BLaER1 treated with 17β-estradiol and CSF1 and Interleukin-3, amounts not matched to agents 10 nM and 100 nM (cell line): ENCODE measurements at regions not wholly inside any gene's neighbourhood (a gene's known extent, or its start where the extent isn't known, plus 50 kb on each side); places are given as distances from the start of the nearest gene placed in this dataset.
A peak's percentile ranks its signal among the peaks of the same experiment; 100 is the strongest.

ENCODE experiments used
- H3K27ac ChIP-seq, 11 experiments: shearing (Covaris generic); formaldehyde crosslinking; 2 replicates each; pipeline ENCODE4 v1.8.1; 2022
- H3K27me3 ChIP-seq, 11 experiments: shearing (Covaris generic); formaldehyde crosslinking; 2 replicates each; pipeline ENCODE4 v1.8.1; 2022
- H3K36me3 ChIP-seq, 11 experiments: shearing (Covaris generic); formaldehyde crosslinking; 2 replicates each; pipeline ENCODE4 v1.8.1; 2022
- H3K4me1 ChIP-seq, 10 experiments: shearing (Covaris generic); formaldehyde crosslinking; 2 replicates each; pipeline ENCODE4 v1.8.1; 2022
- H3K4me2 ChIP-seq, 11 experiments: shearing (Covaris generic); formaldehyde crosslinking; 2 replicates each; pipeline ENCODE4 v1.8.1; 2022
- H3K4me3 ChIP-seq, 10 experiments: shearing (Covaris generic); formaldehyde crosslinking; 2 replicates each; pipeline ENCODE4 v1.8.1; 2022
- H3K9ac ChIP-seq, 11 experiments: shearing (Covaris generic); formaldehyde crosslinking; 2 replicates each; pipeline ENCODE4 v1.8.1; 2022
- H3K9me3 ChIP-seq, 11 experiments: shearing (Covaris generic); formaldehyde crosslinking; replicated peaks in 1 of 11; 2 replicates each; pipeline ENCODE4 v1.8.1; 2022
- H4K20me1 ChIP-seq, 11 experiments: shearing (Covaris generic); formaldehyde crosslinking; 2 replicates each; pipeline ENCODE4 v1.8.1; 2022
- Cebpa-rat ChIP-seq, 11 experiments: shearing (Covaris generic); IDR thresholded peaks; 2 replicates each; pipeline ENCODE4 v1.8.1; 2022

- no peak for TF ChIP-seq Cebpa-rat (IDR thresholded peaks at IDR 0.05)
- H4K20me1 ChIP-seq, result no peaks in the 10 kb centered on the region
- no peak overlapping the region for H3K4me3 ChIP-seq
- H3K4me1 ChIP-seq, result peaks cover 0 to 17% (median 12%) of the 10 kb centered on the region in 10 experiments; a peak in 16 of 20 replicates
- no peak overlapping the region for H3K4me2 ChIP-seq
- no peak overlapping the region for H3K9ac ChIP-seq
- H3K36me3 ChIP-seq, result no peaks in the 10 kb centered on the region
- no peaks in the 10 kb centered on the region for H3K27me3 ChIP-seq
- H3K27ac ChIP-seq, result no peak overlapping the region
- 0 out of 22 replicates have a peak, but pooled peaks cover 0 to 3% (median 0%) of the 10 kb centered on the region in 11 experiments for H3K9me3 ChIP-seq
Measured at GRCh38 chr4:128661479-128661878, 148.0 kb upstream of the JADE1 start.

DNA sequence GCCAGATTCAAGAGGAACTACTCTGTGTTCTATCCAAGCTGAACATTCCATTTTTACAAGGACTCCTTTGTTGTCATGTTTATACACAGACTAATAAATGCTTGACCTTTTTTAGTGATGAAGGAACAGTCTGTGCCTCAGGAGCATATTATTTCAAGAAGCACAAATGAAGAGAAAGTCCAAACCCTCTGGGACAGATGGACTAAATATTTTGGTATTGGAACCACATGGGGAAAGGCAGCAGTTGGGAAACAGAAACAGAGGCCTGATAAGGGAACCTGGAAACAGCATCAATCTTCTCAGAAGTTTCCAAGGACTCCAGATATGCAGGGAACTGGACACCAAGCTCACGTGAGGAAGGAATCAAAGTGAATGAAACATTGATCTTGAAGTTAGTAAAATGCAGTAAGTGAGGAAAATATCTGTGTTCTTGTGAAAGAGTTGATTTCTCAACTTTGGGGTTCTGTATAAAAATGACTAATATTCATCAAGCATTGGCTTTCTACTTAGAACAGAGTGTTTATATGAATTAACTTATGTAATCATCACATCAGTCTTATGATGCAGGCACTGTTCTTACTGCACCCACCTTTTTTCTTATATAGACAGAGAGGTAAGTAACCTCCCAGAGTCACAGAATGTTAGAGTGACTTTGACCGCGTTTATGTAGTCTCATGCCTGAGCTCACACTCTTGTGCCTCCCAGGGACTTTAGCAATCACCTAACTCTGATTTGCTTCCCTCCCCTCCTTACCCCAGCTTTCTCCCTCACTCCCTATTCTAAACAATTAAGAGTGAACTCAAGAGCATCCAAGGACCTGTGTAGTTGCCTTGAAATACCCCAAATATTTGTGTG lies 148.9 kb upstream of the JADE1 start:
- Histone ChIP-seq H3K9me3 (peaks cover 0 to 1% (median under 1%) of the 10 kb centered on the region in 11 experiments; a peak in 6 of 22 replicates), H3K36me3 (no peaks in the 10 kb centered on the region), H3K4me1 (peaks cover 0 to 17% (median 12%) of the 10 kb centered on the region in 10 experiments; a peak in 16 of 20 replicates), H3K9ac (no peak overlapping the region), H3K4me2 (no peak overlapping the region), H3K27ac (no peak overlapping the region), H4K20me1 (no peaks in the 10 kb centered on the region), H3K27me3 (no peaks in the 10 kb centered on the region), H3K4me3 (no peak overlapping the region)
- TF ChIP-seq Cebpa-rat (IDR thresholded peaks at IDR 0.05), result no peak

GRCh38 chr4:128658214-128658631 lies 151.3 kb upstream of the JADE1 start:
- Histone ChIP-seq H3K9ac (no peak overlapping the region), H3K4me1 (peaks cover 0 to 17% (median 12%) of the 10 kb centered on the region in 10 experiments; a peak in 16 of 20 replicates), H3K27ac (peak overlapping the region in 2 of 11 experiments; percentile 1 to 4; a peak in 1 of 22 replicates), H4K20me1 (no peaks in the 10 kb centered on the region), H3K4me2 (peak overlapping the region; percentile 14 to 65 (median 40); a peak in 19 of 22 replicates), H3K9me3 (peaks cover 17 to 23% (median 21%) of the 10 kb centered on the region in 11 experiments), H3K36me3 (no peaks in the 10 kb centered on the region), H3K4me3 (no peak overlapping the region), H3K27me3 (no peaks in the 10 kb centered on the region)
- no peak for TF ChIP-seq Cebpa-rat (IDR thresholded peaks at IDR 0.05)

DNA sequence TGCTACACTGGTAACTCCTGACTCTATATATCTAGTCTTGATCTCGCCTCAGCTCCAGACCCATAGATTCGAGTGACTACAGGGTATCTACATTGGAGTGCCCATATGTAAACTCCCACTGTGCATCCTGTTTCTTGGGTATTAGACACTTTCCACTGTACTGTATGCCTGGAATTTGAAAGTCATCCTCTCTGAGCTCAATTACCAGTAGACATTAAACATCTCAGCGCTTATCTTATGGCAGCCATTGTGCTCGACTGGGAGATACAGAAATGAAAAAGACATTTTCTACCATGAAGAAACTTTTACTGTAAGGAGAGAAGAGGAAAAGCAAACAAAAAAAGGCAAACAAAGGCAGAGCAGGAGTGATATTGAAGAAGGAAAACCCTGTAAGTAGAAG lies 151.9 kb upstream of the JADE1 start:
- no peaks in the 10 kb centered on the region for H3K27me3 ChIP-seq
- H3K4me3 ChIP-seq, result no peak overlapping the region
- 0 out of 22 replicates have a peak overlapping the region, but pooled peaks of 1 of the 11 experiments have one; percentile 1 for H3K27ac ChIP-seq
- H3K9me3 ChIP-seq, result peaks cover 17 to 23% (median 21%) of the 10 kb centered on the region in 11 experiments
- TF ChIP-seq Cebpa-rat (IDR thresholded peaks at IDR 0.05), result no peak
- H3K9ac ChIP-seq, result no peak overlapping the region
- H4K20me1 ChIP-seq, result no peaks in the 10 kb centered on the region
- peak overlapping the region in 9 of 11 experiments; percentile 14 to 65 (median 40); a peak in 9 of 22 replicates for H3K4me2 ChIP-seq
- H3K36me3 ChIP-seq, result no peaks in the 10 kb centered on the region
- peaks cover 0 to 17% (median 12%) of the 10 kb centered on the region in 10 experiments; a peak in 16 of 20 replicates for H3K4me1 ChIP-seq

GRCh38 chr4:128654465-128654864 lies 155.0 kb upstream of the JADE1 start:
- H3K9me3 ChIP-seq, result peaks cover 17 to 23% (median 21%) of the 10 kb centered on the region in 11 experiments
- TF ChIP-seq Cebpa-rat (IDR thresholded peaks at IDR 0.05), result no peak
- no peak overlapping the region for H3K4me2 ChIP-seq
- H3K9ac ChIP-seq, result no peak overlapping the region
- no peaks in the 10 kb centered on the region for H4K20me1 ChIP-seq
- H3K4me1 ChIP-seq, result peaks cover 0 to 17% (median 12%) of the 10 kb centered on the region in 10 experiments; a peak in 16 of 20 replicates
- H3K36me3 ChIP-seq, result no peaks in the 10 kb centered on the region
- H3K4me3 ChIP-seq, result no peak overlapping the region
- H3K27ac ChIP-seq, result no peak overlapping the region
- no peaks in the 10 kb centered on the region for H3K27me3 ChIP-seq

- H3K4me3 ChIP-seq, result no peak overlapping the region
- no peaks in the 10 kb centered on the region for H3K36me3 ChIP-seq
- peaks cover 17 to 23% (median 21%) of the 10 kb centered on the region in 11 experiments for H3K9me3 ChIP-seq
- no peaks in the 10 kb centered on the region for H4K20me1 ChIP-seq
- H3K9ac ChIP-seq, result no peak overlapping the region
- no peak overlapping the region for H3K27ac ChIP-seq
- H3K27me3 ChIP-seq, result no peaks in the 10 kb centered on the region
- H3K4me2 ChIP-seq, result no peak overlapping the region
- TF ChIP-seq Cebpa-rat (IDR thresholded peaks at IDR 0.05), result no peak
- H3K4me1 ChIP-seq, result peaks cover 0 to 14% (median 10%) of the 10 kb centered on the region in 10 experiments; a peak in 16 of 20 replicates
Measured at GRCh38 chr4:128653527-128654444, 155.7 kb upstream of the JADE1 start.

DNA sequence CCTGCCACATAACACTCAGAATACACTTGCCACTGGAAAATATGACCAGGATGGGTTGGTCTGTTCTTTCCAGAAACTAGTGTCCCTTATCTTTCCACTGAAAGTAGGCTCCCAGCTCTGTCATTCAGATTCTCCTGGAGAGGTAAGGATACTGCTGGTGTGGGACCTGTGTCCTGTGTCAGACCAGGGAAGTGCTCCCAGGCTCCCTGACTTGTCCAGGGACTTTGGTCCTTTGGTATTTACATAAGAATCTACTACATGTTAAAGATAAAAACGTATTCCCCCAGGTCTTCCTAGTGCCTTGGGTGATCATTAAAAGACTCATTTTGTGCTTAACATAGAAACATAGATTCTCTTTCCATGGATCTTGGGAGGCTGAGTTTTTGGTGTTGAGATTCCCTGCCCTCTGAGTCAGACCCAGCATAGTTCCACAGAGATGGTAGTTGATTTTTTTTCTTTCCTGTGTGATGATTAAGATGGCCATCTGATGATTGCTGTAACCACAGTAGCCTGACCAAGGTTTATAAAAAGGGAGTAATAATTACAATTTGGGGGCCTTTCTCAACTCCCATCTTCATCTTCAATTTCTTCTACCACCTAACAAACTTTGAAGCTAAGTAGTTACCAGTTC lies 159.8 kb upstream of the JADE1 start:
- Histone ChIP-seq H4K20me1 (no peaks in the 10 kb centered on the region), H3K9ac (no peak overlapping the region), H3K4me3 (no peak overlapping the region), H3K27ac (no peak overlapping the region), H3K4me2 (no peak overlapping the region), H3K36me3 (no peaks in the 10 kb centered on the region), H3K4me1 (no peaks in the 10 kb centered on the region), H3K9me3 (peaks cover 8 to 17% (median 12%) of the 10 kb centered on the region in 11 experiments), H3K27me3 (no peaks in the 10 kb centered on the region)
- TF ChIP-seq Cebpa-rat (IDR thresholded peaks at IDR 0.05), result no peak

DNA sequence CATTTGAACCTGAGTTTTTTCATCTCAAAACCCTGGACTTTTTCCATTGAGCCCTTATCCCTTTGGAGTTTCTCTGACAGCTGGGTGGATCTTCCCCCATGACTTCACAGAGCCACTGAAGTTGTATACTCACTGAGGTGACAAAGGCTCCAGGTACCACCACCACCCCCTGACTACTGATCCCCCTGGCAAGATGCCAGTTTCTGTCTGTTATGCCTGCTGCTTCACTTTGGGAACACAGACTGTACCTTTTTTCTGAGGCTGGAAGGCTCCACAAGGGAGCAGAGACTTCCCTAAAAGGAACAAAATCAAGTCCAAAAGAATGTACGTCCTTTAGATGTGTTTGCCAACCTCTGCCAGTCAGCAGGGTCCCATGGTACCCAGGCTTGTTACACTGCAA lies 160.3 kb upstream of the JADE1 start:
- no peaks in the 10 kb centered on the region for H3K4me1 ChIP-seq
- no peak overlapping the region for H3K9ac ChIP-seq
- no peaks in the 10 kb centered on the region for H3K27me3 ChIP-seq
- H3K9me3 ChIP-seq, result peaks cover 3 to 12% (median 7%) of the 10 kb centered on the region in 11 experiments; a peak in 21 of 22 replicates
- no peak overlapping the region for H3K4me2 ChIP-seq
- H3K4me3 ChIP-seq, result no peak overlapping the region
- no peaks in the 10 kb centered on the region for H3K36me3 ChIP-seq
- H4K20me1 ChIP-seq, result no peaks in the 10 kb centered on the region
- no peak overlapping the region for H3K27ac ChIP-seq
- no peak for TF ChIP-seq Cebpa-rat (IDR thresholded peaks at IDR 0.05)
